Upper lobe of right lung (tissue), 1 donor: ENCODE measurements at regions not wholly inside any gene's neighbourhood (a gene's known extent, or its start where the extent isn't known, plus 50 kb on each side); places are given as distances from the start of the nearest gene placed in this dataset.

Experiments used
- ATAC-seq: fragments of 200-7000 bp; cut with Tn5 transposase; one replicate; pipeline ENCODE4 v1.9.1; 2020; ENCODE audit warnings: mild to moderate bottlenecking, moderate library complexity
- DNase-seq: peaks from one replicate; pipeline ENCODE4 v3.0.0-alpha.2; 2020
- H3K27ac ChIP-seq: fragments of 200-600 bp; one replicate; pipeline ENCODE4 v1.8.0; 2022
- H3K27me3 ChIP-seq: fragments of 200-600 bp; one replicate; pipeline ENCODE4 v1.8.0; 2022; ENCODE audit warnings: mild to moderate bottlenecking
- H3K36me3 ChIP-seq: fragments of 200-600 bp; one replicate; pipeline ENCODE4 v1.8.0; 2022
- H3K4me1 ChIP-seq: fragments of 200-600 bp; one replicate; pipeline ENCODE4 v1.8.0; 2022
- H3K4me3 ChIP-seq: fragments of 200-600 bp; one replicate; pipeline ENCODE4 v1.8.0; 2022; ENCODE audit warnings: mild to moderate bottlenecking
- H3K9me3 ChIP-seq: fragments of 200-600 bp; one replicate; pipeline ENCODE4 v1.8.0; 2022
- CTCF ChIP-seq: fragments of 200-600 bp; IDR thresholded peaks from one replicate; pipeline ENCODE4 v1.8.0; 2022; ENCODE audit warnings: antibody characterized with exemption
- intact Hi-C: fragments of 100-400 bp; cut with DNase I; formaldehyde crosslinking; loops from one replicate; pipeline ENCODE4 v1.11.0; 2022
- donor health status: DM: no; HTN: yes; CAD: no; lungs with severe emphysema.

- Histone ChIP-seq H3K9me3 (no peaks in the 10 kb centered on the region), H3K4me1 (no peaks in the 10 kb centered on the region), H3K36me3 (no peaks in the 10 kb centered on the region), H3K27ac (no peak overlapping the region), H3K27me3 (no peaks in the 10 kb centered on the region), H3K4me3 (no peak overlapping the region)
- no peak for ATAC-seq
- no peak for TF ChIP-seq CTCF
- intact Hi-C loops, result no loop called here
- no peak for DNase-seq
Measured at GRCh38 chr3:152547153-152547552, 278.4 kb downstream of the MBNL1 start.

- Histone ChIP-seq H3K27ac (no peak overlapping the region), H3K27me3 (no peaks in the 10 kb centered on the region), H3K4me3 (no peak overlapping the region), H3K9me3 (no peaks in the 10 kb centered on the region), H3K36me3 (no peaks in the 10 kb centered on the region), H3K4me1 (no peaks in the 10 kb centered on the region)
- no peak for TF ChIP-seq CTCF
- DNase-seq (no peak), ATAC-seq (no peak)
- intact Hi-C loops, result no loop called here
Measured at GRCh38 chr3:152549263-152549662, 280.5 kb downstream of the MBNL1 start.

GRCh38 chr3:152550284-152550683 lies 281.6 kb downstream of the MBNL1 start:
- TF ChIP-seq CTCF, result no peak
- Histone ChIP-seq H3K27ac (no peak overlapping the region), H3K36me3 (no peaks in the 10 kb centered on the region), H3K4me1 (no peaks in the 10 kb centered on the region), H3K4me3 (no peak overlapping the region), H3K9me3 (no peaks in the 10 kb centered on the region), H3K27me3 (no peaks in the 10 kb centered on the region)
- no peak for ATAC-seq
- no peak for DNase-seq
- intact Hi-C loops, result no loop called here

- Histone ChIP-seq H3K4me1 (peaks cover 7% of the 10 kb centered on the region), H3K9me3 (no peaks in the 10 kb centered on the region), H3K36me3 (no peaks in the 10 kb centered on the region), H3K27me3 (no peaks in the 10 kb centered on the region), H3K27ac (no peak overlapping the region), H3K4me3 (no peak overlapping the region)
- DNase-seq (no peak), ATAC-seq (no peak)
- TF ChIP-seq CTCF, result no peak
- intact Hi-C loops, result no loop called here
Measured at GRCh38 chr3:152554980-152555379, 280.0 kb upstream of the P2RY1 start.

- no peaks in the 10 kb centered on the region for H3K27me3 ChIP-seq
- no peaks in the 10 kb centered on the region for H3K36me3 ChIP-seq
- no peak for TF ChIP-seq CTCF
- H3K4me3 ChIP-seq, result no peak overlapping the region
- peak overlapping the region; percentile 12 for H3K27ac ChIP-seq
- ATAC-seq (no peak), DNase-seq (no peak)
- H3K4me1 ChIP-seq, result peaks cover 7% of the 10 kb centered on the region
- intact Hi-C loops, result no loop called here
- H3K9me3 ChIP-seq, result no peaks in the 10 kb centered on the region
Measured at GRCh38 chr3:152555666-152556291, 279.2 kb upstream of the P2RY1 start.

GRCh38 chr3:152556731-152557254 lies 278.1 kb upstream of the P2RY1 start:
- H3K27ac ChIP-seq, result peak overlapping the region; percentile 12
- intact Hi-C loops, result no loop called here
- peaks cover 7% of the 10 kb centered on the region for H3K4me1 ChIP-seq
- no peak for DNase-seq
- no peak overlapping the region for H3K4me3 ChIP-seq
- H3K9me3 ChIP-seq, result no peaks in the 10 kb centered on the region
- no peak for TF ChIP-seq CTCF
- no peaks in the 10 kb centered on the region for H3K27me3 ChIP-seq
- peak; percentile 74 for ATAC-seq
- H3K36me3 ChIP-seq, result no peaks in the 10 kb centered on the region
